ENCODE measurements at regions not wholly inside any gene's neighbourhood (a gene's known extent, or its start where the extent isn't known, plus 50 kb on each side); places are given as distances from the start of the nearest gene placed in this dataset.

DNA sequence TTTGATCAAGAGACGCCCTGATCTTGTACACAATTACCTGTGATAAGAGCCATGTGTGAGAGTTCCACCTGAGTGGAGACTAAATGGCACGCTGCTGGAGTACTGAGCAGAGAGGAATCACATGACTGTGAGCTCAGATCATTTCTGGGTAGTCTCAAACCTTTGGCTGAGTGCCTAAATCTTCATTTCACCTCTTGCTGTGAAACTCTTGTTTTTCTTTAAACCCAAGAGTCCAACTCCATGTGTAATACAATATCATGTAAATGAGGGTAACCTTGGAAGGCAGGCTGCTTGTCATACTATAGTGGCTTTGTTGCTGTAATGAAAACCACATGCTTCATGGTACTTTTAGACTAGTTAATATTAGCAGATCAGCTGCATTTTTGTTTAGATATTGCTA, 156.9 kb downstream of the CAND1 start:
- H3K36me3 ChIP-seq (ENCODE audit: insufficient read depth, insufficient read length, low read length), result no peaks in the 10 kb centered on the region
- TF ChIP-seq YY1 (IDR thresholded peaks at IDR 0.05; ENCODE audit: insufficient read depth, insufficient read length), result no peak
- TF ChIP-seq ZNF274 (IDR thresholded peaks at IDR 0.05; ENCODE audit: low read depth, low read length), result no peak
- TF ChIP-seq SUZ12 (IDR thresholded peaks at IDR 0.05; ENCODE audit: extremely low read depth, insufficient read depth, insufficient read length), result no peak
- DNase-seq (ENCODE audit: low read depth, low spot score), result no peak
- no peaks in the 10 kb centered on the region for H3K4me1 ChIP-seq (ENCODE audit: insufficient read depth, insufficient read length)
- no peaks in the 10 kb centered on the region for H3K27me3 ChIP-seq (ENCODE audit: insufficient read depth, insufficient read length)
- H3K4me3 ChIP-seq (ENCODE audit: insufficient read length, low read depth), result no peak overlapping the region
- H3K9ac ChIP-seq (ENCODE audit: insufficient read length, low read depth), result no peak overlapping the region
- H3K9me3 ChIP-seq (ENCODE audit: insufficient read depth, low read length), result no peaks in the 10 kb centered on the region

DNA sequence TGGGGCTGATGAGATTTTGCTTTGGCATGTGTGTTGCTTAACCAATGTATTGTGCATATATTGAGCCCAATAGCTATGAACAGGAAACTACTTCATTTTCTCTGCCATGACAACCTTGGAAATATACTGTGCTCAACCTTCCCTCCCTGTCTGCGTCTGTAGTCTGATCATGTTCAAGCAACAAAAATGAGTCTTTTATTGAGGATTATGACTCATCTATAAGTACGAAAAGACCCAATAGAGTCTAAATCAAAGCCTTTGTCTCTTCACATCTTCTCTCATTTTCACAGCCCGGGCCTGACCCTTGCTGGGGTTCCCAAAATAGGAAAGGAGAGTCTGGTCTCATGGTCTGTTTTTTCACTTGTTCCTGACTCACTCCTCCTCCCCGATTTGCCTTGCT, 158.2 kb downstream of the CAND1 start:
- DNase-seq (ENCODE audit: low read depth, low spot score), result no peak
- H3K4me1 ChIP-seq (ENCODE audit: insufficient read depth, insufficient read length), result no peaks in the 10 kb centered on the region
- H3K9ac ChIP-seq (ENCODE audit: insufficient read length, low read depth), result no peak overlapping the region
- H3K9me3 ChIP-seq (ENCODE audit: insufficient read depth, low read length), result no peaks in the 10 kb centered on the region
- H3K36me3 ChIP-seq (ENCODE audit: insufficient read depth, insufficient read length, low read length), result no peaks in the 10 kb centered on the region
- no peak overlapping the region for H3K4me3 ChIP-seq (ENCODE audit: insufficient read length, low read depth)
- H3K27me3 ChIP-seq (ENCODE audit: insufficient read depth, insufficient read length), result no peaks in the 10 kb centered on the region
- TF ChIP-seq YY1 (IDR thresholded peaks at IDR 0.05; ENCODE audit: insufficient read depth, insufficient read length), result no peak
- no peak for TF ChIP-seq SUZ12 (IDR thresholded peaks at IDR 0.05; ENCODE audit: extremely low read depth, insufficient read depth, insufficient read length)
- TF ChIP-seq ZNF274 (IDR thresholded peaks at IDR 0.05; ENCODE audit: low read depth, low read length), result no peak

- no peak overlapping the region for H3K4me3 ChIP-seq (ENCODE audit: insufficient read length, low read depth)
- DNase-seq (ENCODE audit: low read depth, low spot score), result no peak
- H3K36me3 ChIP-seq (ENCODE audit: insufficient read depth, insufficient read length, low read length), result no peaks in the 10 kb centered on the region
- H3K9ac ChIP-seq (ENCODE audit: insufficient read length, low read depth), result no peak overlapping the region
- no peaks in the 10 kb centered on the region for H3K4me1 ChIP-seq (ENCODE audit: insufficient read depth, insufficient read length)
- H3K27me3 ChIP-seq (ENCODE audit: insufficient read depth, insufficient read length), result no peaks in the 10 kb centered on the region
- no peaks in the 10 kb centered on the region for H3K9me3 ChIP-seq (ENCODE audit: insufficient read depth, low read length)
- TF ChIP-seq SUZ12 (IDR thresholded peaks at IDR 0.05; ENCODE audit: extremely low read depth, insufficient read depth, insufficient read length), result no peak
- TF ChIP-seq YY1 (IDR thresholded peaks at IDR 0.05; ENCODE audit: insufficient read depth, insufficient read length), result no peak
Measured at GRCh38 chr12:67428431-67428830, 159.3 kb downstream of the CAND1 start.

DNA sequence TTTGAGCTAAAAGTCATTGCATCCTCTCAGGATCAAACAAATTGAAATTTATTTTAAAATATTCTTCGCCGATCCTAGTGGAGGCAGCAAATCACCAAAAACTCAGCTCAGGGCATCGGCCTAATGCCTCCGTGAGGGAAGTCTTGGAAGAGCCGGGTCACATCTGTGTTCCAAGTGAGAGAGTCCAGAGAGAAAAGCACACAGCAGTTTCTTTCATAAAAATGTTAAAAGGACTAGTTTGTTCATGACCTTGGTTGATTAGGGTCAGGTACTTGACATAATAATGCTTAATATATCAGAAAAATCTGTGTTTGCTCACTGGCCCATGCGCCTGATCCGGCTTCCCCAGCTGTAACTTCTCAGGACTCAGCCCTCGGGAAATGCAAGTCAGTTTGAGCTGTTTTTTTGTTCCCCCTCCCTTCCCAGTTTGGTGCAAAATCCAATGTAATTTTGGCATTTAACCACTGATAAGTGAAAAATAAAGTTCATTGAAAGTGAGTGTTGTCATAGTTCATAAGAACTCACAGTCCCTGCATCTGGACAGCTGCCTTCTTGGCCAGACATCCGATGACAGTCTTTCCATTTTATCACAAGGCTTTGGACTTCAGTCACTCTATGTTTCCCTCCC, 161.7 kb downstream of the CAND1 start:
- TF ChIP-seq ZNF274 (IDR thresholded peaks at IDR 0.05; ENCODE audit: low read depth, low read length) (no peak), SUZ12 (IDR thresholded peaks at IDR 0.05; ENCODE audit: extremely low read depth, insufficient read depth, insufficient read length) (no peak), YY1 (IDR thresholded peaks at IDR 0.05; ENCODE audit: insufficient read depth, insufficient read length) (no peak)
- Histone ChIP-seq H3K9ac (ENCODE audit: insufficient read length, low read depth) (no peak overlapping the region), H3K4me1 (ENCODE audit: insufficient read depth, insufficient read length) (no peaks in the 10 kb centered on the region), H3K27me3 (ENCODE audit: insufficient read depth, insufficient read length) (no peaks in the 10 kb centered on the region), H3K4me3 (ENCODE audit: insufficient read length, low read depth) (no peak overlapping the region), H3K9me3 (ENCODE audit: insufficient read depth, low read length) (no peaks in the 10 kb centered on the region), H3K36me3 (ENCODE audit: insufficient read depth, insufficient read length, low read length) (no peaks in the 10 kb centered on the region)
- no peak for DNase-seq (ENCODE audit: low read depth, low spot score)

DNA sequence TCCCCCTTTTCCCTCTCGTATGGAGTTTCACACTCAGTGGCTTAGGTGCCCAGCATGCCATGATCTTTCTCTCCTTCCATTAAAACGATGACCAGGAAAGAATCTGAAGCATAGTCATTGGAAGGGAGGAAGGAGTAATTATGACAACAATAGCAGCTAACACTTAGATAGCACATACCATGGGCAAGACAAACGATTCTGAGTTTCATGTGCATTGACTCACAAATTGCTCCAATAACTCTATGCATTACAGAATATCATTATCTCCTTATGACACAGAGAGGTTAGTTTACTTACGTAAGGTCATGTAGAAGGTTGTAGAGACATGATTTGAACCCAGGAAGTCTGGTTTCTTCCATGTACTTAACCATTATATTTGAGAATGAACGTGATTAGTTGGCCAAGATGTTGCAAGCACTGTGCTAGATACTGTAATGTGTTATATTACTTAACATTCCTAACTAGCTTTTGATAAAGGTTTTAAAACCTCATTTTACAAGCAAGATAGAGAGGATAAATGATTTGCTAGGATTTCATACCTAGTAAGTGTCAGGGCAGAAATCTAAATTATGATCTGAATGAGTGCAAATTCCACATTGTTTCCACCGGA, 162.4 kb downstream of the CAND1 start:
- Histone ChIP-seq H3K4me3 (ENCODE audit: insufficient read length, low read depth) (no peak overlapping the region), H3K36me3 (ENCODE audit: insufficient read depth, insufficient read length, low read length) (no peaks in the 10 kb centered on the region), H3K9me3 (ENCODE audit: insufficient read depth, low read length) (no peaks in the 10 kb centered on the region), H3K9ac (ENCODE audit: insufficient read length, low read depth) (no peak overlapping the region), H3K27me3 (ENCODE audit: insufficient read depth, insufficient read length) (no peaks in the 10 kb centered on the region), H3K4me1 (ENCODE audit: insufficient read depth, insufficient read length) (no peaks in the 10 kb centered on the region)
- no peak for DNase-seq (ENCODE audit: low read depth, low spot score)
- TF ChIP-seq SUZ12 (IDR thresholded peaks at IDR 0.05; ENCODE audit: extremely low read depth, insufficient read depth, insufficient read length) (no peak), YY1 (IDR thresholded peaks at IDR 0.05; ENCODE audit: insufficient read depth, insufficient read length) (no peak), ZNF274 (IDR thresholded peaks at IDR 0.05; ENCODE audit: low read depth, low read length) (no peak)

DNA sequence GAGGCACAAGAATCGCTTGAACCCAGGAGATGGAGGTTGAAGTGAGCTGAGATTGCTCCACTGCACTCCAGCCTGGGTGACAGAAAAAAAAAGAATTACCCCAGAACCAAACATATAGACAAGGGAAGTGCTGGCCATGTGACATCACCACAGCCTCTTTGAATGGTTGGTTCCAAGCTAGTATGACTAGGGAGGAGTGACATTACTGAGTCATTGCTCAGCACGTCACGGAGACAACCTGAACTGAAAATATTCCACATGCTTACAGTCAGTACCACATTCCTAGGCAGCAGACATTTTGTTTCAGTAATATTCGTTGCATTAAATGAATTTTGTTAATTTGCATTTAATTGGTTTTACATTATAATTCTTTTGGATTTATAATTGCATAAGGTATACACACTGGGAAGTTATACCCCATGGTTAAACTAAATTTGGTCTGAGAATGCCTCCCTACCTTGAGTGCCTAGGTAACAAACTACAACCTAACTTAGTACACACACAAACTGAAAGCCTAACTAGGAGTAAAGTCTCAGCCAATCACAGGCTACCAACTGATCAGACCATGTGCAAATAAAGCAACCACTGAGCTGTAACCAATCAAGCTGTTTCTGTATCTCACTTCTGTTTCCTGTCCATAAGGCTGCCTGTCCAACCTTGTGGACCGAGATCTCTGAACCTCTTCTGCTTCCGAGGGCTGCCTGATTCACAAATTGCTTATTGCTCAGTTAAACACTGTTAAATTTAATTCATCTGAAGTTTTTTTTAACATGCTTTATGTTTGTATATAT, 164.4 kb downstream of the CAND1 start:
- Histone ChIP-seq H3K36me3 (ENCODE audit: insufficient read depth, insufficient read length, low read length) (no peaks in the 10 kb centered on the region), H3K4me3 (ENCODE audit: insufficient read length, low read depth) (no peak overlapping the region), H3K4me1 (ENCODE audit: insufficient read depth, insufficient read length) (no peaks in the 10 kb centered on the region), H3K9ac (ENCODE audit: insufficient read length, low read depth) (no peak overlapping the region), H3K9me3 (ENCODE audit: insufficient read depth, low read length) (no peaks in the 10 kb centered on the region), H3K27me3 (ENCODE audit: insufficient read depth, insufficient read length) (no peaks in the 10 kb centered on the region)
- TF ChIP-seq SUZ12 (IDR thresholded peaks at IDR 0.05; ENCODE audit: extremely low read depth, insufficient read depth, insufficient read length) (no peak), ZNF274 (IDR thresholded peaks at IDR 0.05; ENCODE audit: low read depth, low read length) (no peak), YY1 (IDR thresholded peaks at IDR 0.05; ENCODE audit: insufficient read depth, insufficient read length) (no peak)
- DNase-seq (ENCODE audit: low read depth, low spot score), result no peak

DNA sequence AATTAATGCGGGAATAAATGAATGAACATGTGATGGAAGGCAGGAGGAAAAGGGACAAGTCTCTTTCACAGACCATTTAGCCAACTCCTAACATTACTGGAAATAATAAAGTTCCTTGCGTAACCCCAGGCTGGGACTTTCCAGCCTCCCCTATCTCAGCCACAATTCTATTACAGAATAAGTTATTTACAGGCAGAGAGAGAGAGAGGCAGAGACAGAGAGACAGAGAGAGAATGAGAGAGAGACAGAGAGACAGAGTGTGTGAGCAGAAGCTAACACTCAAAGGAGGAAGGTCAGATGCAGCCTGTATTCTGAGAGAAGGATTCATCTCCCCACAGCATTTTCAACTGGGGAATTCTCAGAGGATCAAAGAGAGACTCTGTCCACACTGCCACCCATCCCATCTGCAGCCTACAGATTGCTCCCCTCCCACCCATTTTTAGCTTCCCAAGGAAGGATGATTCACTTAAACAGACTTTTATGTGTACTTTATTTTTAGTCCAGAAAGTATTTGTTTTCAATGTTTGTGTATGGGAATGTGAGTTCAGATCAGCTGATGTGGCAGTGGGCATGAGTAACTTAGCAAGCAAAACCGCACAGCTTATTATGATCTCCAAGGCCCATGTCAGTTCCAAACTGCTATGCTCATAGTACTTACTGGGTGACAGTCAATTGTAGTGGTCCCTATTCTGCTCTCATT, 165.7 kb downstream of the CAND1 start:
- DNase-seq (ENCODE audit: low read depth, low spot score), result no peak
- no peaks in the 10 kb centered on the region for H3K4me1 ChIP-seq (ENCODE audit: insufficient read depth, insufficient read length)
- no peak for TF ChIP-seq SUZ12 (IDR thresholded peaks at IDR 0.05; ENCODE audit: extremely low read depth, insufficient read depth, insufficient read length)
- TF ChIP-seq YY1 (IDR thresholded peaks at IDR 0.05; ENCODE audit: insufficient read depth, insufficient read length), result no peak
- no peak for TF ChIP-seq ZNF274 (IDR thresholded peaks at IDR 0.05; ENCODE audit: low read depth, low read length)
- H3K9me3 ChIP-seq (ENCODE audit: insufficient read depth, low read length), result no peaks in the 10 kb centered on the region
- no peaks in the 10 kb centered on the region for H3K27me3 ChIP-seq (ENCODE audit: insufficient read depth, insufficient read length)
- H3K36me3 ChIP-seq (ENCODE audit: insufficient read depth, insufficient read length, low read length), result no peaks in the 10 kb centered on the region
- H3K4me3 ChIP-seq (ENCODE audit: insufficient read length, low read depth), result no peak overlapping the region
- H3K9ac ChIP-seq (ENCODE audit: insufficient read length, low read depth), result no peak overlapping the region
